ENCODE measurements at regions not wholly inside any gene's neighbourhood (a gene's known extent, or its start where the extent isn't known, plus 50 kb on each side); places are given as distances from the start of the nearest gene placed in this dataset.
"Not testable (repeated sequence)": the region's sequence is repeated elsewhere in the genome, so short reads cannot be mapped to it uniquely, and the experiment has no call there.

DNA sequence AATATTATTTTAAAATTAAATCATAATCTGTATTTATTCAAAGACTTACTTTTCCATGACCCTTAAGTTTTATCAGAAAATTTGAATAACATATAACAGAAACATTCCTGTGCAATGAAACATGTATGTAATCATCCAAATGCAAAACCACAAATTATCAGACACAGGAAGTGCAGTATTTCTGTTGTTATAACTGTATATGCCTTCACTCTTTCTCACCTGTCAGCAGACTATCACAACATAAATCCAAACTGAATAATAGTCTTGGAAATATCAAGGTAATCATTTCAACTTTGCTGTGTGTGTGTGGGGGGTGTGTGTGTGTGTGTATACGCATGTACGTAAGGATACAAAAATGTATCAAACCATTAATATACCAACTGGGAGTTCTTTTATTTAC lies 285.9 kb downstream of the SLC7A11 start:
- no peak for DNase-seq (ENCODE audit: low read depth)

DNA sequence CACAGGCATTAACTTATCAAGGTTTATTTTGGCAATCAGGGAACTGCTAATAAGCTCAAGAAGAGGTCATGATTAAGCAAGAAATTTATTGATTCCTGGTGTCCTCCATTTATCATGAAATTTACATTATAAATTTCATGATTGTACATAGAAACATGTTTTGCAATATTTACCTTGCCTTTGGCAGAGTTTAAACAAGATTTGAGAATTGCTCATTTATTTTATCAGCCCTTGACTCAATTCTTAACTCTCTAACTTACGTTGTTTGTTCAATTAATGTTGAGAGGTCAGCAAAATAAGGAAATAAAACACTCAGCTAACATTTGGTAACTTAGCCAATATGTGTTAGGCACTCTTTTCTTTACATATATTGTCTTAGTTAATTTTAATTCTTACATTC lies 286.6 kb downstream of the SLC7A11 start:
- DNase-seq (ENCODE audit: low read depth): no peak

- no peak for DNase-seq (ENCODE audit: low read depth)
These were observed 290.0 kb downstream of the SLC7A11 start for GRCh38 chr4:137952116-137952515.

DNA sequence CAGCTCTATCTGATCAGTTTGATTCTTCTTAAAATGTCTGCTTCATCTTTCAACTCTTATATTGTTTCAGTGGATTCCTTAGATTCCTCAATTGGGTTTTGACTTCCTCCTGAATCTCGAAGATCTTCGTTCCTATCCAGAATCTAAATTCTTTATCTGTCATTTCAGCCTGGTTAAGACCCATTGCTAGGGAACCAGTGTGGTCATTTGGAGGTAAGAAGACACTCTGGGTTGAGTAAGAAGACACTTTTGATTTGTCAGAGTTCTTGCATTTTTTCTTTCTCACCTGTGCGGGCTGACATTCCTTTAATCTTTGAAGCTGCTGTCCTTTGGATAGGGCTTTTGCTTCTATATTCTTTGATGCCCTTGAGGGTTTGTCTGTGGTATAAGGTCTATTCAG lies 291.9 kb downstream of the SLC7A11 start:
- DNase-seq (ENCODE audit: low read depth): no peak

- no peak for DNase-seq (ENCODE audit: low read depth)
These were observed 292.4 kb downstream of the SLC7A11 start for GRCh38 chr4:137949746-137950145.

DNA sequence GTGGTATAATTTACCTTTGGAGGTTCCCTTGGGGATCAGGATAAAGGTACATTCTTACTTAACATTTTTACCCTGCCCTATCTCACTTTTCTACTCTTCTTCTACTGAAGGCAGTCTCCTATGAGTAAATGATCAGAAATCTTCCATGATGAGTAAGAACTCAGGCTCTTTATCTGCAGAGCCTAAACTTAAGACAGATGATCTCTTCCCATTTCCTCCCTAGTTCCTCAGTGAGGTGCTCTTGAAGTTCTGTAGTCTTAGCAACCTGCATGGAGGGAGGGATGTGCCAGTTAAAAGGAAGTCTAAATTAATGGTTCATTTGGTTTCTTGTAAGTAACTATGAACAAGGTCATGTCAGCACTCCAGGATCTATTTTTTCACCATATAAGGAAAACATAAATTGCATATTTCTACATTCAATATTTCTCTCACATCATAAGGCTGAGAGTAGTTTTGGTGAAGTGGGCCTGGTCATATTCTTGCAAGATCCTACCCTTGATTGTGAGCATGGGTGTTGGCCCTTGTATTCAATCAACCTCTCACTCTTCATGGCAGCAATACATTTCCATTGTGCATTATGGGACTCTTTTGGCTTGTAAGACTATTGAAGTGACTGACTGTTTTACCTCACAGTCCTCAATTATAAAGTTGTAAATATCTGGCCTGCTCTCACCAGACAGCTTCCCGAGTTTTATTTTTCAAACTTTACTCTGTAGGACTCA lies 295.5 kb downstream of the SLC7A11 start:
- no peak for DNase-seq (ENCODE audit: low read depth)

GRCh38 chr4:137942815-137943214 lies 299.3 kb downstream of the SLC7A11 start:
- DNase-seq (ENCODE audit: low read depth): not testable (repeated sequence)

- DNase-seq (ENCODE audit: low read depth): not testable (repeated sequence)
These were observed 300.1 kb downstream of the SLC7A11 start for GRCh38 chr4:137942015-137942515.

DNA sequence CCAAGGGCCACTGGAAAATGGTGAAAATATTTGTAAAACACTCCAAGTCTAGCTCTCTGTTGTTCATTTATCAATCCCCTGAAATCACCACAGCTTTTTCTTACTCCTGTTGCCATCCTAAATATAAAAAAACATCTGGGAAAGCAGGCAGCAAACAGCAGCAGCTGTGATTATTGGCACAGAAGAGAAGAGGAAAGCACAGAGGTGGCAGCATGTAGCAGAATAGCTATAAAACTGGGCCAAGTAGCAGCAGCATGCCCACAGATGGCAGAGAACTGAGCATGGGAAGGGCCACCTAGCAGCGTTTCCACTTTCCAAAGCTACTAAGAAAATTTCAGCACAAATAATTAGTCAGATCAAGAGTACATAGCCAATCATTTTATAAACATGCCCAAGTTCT lies 307.2 kb downstream of the SLC7A11 start:
- no peak for DNase-seq (ENCODE audit: low read depth)

GRCh38 chr4:137934046-137934445 lies 308.1 kb downstream of the SLC7A11 start:
- no peak for DNase-seq (ENCODE audit: low read depth)

GRCh38 chr4:137927972-137928371 lies 314.2 kb downstream of the SLC7A11 start:
- no peak for DNase-seq (ENCODE audit: low read depth)

GRCh38 chr4:137923494-137923893 lies 318.7 kb downstream of the SLC7A11 start:
- no peak for DNase-seq (ENCODE audit: low read depth)

- DNase-seq (ENCODE audit: low read depth): no peak
These were observed 319.4 kb downstream of the SLC7A11 start for GRCh38 chr4:137922721-137923120.

DNA sequence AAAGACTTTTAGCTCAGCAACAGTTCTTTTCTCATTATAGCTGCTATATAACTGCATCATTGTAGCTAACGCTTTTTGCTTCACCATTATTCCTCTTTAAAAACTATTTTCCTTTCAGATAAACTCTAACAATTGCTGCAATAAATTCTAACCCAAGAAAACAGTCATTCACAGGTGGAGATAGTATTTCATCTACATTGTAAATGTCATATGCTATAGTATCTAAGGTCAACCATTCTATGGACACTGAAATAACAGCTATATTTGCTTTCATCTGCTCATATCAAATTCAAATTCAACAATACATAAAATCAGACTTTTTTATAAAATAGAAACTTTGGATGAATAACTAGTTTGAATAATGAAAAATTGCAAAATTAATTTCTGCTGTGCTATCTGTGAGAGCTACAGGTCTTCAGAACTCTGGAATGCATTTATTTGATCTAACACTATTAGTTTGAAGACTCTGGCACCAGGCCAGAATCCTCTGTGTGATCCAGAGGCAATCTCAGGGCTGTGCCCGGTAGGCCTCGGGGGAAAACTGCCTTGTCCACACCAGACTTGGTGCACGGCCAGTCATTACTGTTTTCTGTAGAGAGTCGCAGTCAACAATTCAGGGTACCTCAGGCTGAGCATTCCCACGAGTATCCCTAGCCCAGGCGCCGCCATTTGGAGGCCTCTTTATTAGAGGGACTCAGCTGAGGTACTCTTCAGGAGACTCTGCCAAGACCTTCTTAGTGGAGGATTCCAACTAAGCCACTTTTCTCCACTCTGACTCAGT lies 332.4 kb downstream of the SLC7A11 start:
- no peak for DNase-seq (ENCODE audit: low read depth)

GRCh38 chr4:137905930-137906329 lies 336.2 kb downstream of the SLC7A11 start:
- DNase-seq (ENCODE audit: low read depth): no peak

GRCh38 chr4:137901114-137901513 lies 341.0 kb downstream of the SLC7A11 start:
- no peak for DNase-seq (ENCODE audit: low read depth)

DNA sequence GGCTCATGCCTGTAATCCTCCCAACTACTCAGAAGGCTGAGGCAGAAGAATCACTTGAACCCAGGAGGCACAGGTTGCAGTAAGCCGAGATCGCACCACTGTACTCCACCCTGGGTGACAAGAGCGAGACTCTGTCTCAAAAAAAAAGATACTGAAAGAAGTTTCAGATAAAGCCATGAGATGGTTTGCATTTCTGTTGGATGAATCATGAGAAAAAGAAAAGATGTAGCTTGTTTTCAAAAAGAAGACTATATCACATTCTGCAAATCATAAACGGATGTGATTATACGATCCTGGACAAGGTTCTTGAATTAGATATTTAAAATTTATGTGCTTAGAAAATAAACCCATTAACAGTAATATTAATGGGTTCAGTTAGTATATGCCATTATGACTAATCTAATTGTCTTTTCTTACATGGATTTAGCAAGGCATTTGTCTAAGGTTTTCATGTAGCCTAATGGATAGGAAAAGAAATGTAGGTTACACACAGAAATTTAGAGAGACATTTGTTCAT lies 345.9 kb downstream of the SLC7A11 start:
- no peak for DNase-seq (ENCODE audit: low read depth)

DNA sequence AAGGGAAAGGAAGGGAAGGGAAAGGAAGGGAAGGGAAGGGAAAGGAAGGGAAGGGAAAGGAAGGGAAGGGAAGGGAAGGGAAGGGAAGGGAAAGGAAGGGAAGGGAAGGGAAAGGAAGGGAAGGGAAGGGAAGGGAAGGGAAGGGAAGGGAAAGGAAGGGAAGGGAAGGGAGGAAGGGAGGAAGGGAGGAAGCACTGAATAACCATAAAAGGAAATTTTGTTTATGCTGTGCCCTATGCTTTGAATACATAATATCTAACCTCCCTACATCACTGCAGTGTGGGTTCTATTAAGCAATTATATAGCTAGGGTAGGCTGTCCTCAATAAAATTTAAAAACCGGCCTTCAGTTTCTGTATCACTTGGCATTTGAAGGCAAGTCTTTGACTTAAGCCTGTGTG lies 346.6 kb downstream of the SLC7A11 start:
- DNase-seq (ENCODE audit: low read depth): not testable (repeated sequence)

DNA sequence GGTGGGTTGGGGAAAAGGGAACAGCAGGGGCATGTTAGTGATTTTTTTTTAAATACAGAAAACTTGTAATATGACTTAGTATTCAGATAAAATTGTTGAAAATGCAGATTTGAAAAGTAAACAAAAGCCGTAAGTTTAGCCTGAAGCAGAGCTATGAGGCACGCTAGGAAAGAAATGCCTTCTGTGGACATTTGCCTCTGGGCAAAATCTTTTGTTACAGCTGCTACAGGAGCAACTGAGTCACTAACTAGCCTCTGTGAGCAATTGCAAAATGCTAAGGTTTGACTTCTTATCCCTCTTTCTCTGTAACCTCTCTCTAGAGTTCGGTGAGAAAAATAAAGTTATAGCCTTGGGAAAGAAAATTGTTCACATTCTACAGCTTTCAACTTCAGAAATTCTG lies 350.0 kb downstream of the SLC7A11 start:
- DNase-seq (ENCODE audit: low read depth): peak; percentile 36

DNA sequence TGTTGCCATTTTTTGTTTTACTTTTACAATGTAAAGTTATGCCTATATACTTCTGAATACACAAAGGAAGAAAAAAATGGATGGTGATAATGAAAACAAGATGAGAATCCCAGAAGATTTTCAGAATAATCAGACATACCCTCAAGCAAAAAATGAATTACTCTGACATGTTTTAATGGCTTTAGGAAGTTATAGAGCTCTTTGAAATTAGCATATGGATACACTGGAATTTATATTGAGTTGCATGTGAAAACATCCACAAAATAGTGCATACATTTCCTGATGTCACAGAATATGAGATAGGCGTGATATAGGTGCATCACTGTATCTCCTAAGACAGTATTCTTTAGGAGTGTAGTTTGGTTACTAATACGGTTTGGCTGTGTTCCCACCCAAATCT lies 351.3 kb downstream of the SLC7A11 start:
- no peak for DNase-seq (ENCODE audit: low read depth)

GRCh38 chr4:137881641-137882040 lies 349.3 kb upstream of the PCDH18 start:
- no peak for DNase-seq (ENCODE audit: low read depth)

GRCh38 chr4:137868067-137868466 lies 335.8 kb upstream of the PCDH18 start:
- not testable (repeated sequence) for DNase-seq (ENCODE audit: low read depth)

- no peak for DNase-seq (ENCODE audit: low read depth)
These were observed 334.4 kb upstream of the PCDH18 start for GRCh38 chr4:137866671-137867070.
